Esophagus squamous epithelium (tissue), 4 donors: ENCODE measurements at regions not wholly inside any gene's neighbourhood (a gene's known extent, or its start where the extent isn't known, plus 50 kb on each side); places are given as distances from the start of the nearest gene placed in this dataset.

Source experiments
- POLR2A ChIP-seq, 4 donors: fragments of 450-650 bp; IDR thresholded peaks; one replicate each; pipeline ENCODE4 v1.6.1; 2017; ENCODE audit warnings: antibody characterized with exemption in 4 of 4, mild to moderate bottlenecking in 4 of 4, moderate library complexity in 3 of 4
- TF ChIP-seq, protein P1 (sequence below), 6 experiments: fragments of 450-650 bp in 4 of 6; fragments of 200-600 bp in 2 of 6; sonication (generic) in 2 of 6; IDR thresholded peaks; one replicate each; pipeline ENCODE4 v1.5.1; 2016 to 2019; ENCODE audit warnings: antibody characterized with exemption in 6 of 6, mild to moderate bottlenecking in 4 of 6, moderate library complexity in 4 of 6

DNA sequence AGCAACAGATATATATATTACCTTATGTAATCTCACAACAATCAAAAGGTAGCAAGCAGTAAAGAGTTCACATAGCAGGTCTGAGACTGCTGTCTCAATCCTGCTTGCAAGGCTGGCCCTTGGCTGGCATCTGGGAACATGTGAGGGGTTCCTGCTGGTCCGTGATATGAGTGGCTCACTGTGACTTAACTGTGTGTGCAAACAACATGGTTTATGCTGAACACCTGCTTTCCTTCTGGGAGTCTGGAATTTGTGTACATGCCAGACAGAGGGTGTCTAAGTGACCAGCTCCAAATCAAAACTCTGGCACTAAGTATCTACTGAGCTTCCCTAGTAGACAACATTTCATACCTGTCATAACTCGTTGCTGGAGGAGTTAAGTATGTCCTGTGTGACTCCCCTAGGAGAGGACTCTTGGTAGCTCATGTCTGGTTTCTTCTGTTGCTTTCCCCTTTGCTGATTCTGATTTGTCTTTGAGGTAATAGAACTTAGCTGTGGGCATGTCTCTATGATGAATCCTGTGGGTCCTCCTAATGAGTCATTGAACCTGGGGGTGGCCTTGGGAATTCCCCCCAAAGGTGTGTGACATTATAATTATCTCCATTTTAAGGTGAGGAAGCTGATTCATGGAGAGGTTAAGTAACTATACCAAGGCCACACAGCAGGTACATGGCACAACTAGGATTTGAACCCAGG, 131.6 kb upstream of the NEDD9 start:
- TF ChIP-seq, protein P1, sequence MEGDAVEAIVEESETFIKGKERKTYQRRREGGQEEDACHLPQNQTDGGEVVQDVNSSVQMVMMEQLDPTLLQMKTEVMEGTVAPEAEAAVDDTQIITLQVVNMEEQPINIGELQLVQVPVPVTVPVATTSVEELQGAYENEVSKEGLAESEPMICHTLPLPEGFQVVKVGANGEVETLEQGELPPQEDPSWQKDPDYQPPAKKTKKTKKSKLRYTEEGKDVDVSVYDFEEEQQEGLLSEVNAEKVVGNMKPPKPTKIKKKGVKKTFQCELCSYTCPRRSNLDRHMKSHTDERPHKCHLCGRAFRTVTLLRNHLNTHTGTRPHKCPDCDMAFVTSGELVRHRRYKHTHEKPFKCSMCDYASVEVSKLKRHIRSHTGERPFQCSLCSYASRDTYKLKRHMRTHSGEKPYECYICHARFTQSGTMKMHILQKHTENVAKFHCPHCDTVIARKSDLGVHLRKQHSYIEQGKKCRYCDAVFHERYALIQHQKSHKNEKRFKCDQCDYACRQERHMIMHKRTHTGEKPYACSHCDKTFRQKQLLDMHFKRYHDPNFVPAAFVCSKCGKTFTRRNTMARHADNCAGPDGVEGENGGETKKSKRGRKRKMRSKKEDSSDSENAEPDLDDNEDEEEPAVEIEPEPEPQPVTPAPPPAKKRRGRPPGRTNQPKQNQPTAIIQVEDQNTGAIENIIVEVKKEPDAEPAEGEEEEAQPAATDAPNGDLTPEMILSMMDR (IDR thresholded peaks at IDR 0.05), result no peak
- no peak for TF ChIP-seq POLR2A (IDR thresholded peaks at IDR 0.05)
